A673 (cell line): ENCODE measurements at regions not wholly inside any gene's neighbourhood (a gene's known extent, or its start where the extent isn't known, plus 50 kb on each side); places are given as distances from the start of the nearest gene placed in this dataset.

ENCODE experiments used
- BruUV-seq: library from RNA; stranded (reverse); fragments of 400-500 nt; replicated peaks from 2 replicates; lab custom pipeline; 2021; lab: Mats Ljungman, UMichigan
- CTCF ChIA-PET: fragments of 300-600 bp; sonication (Branson Sonifier 250); formaldehyde crosslinking; loops from one replicate; lab custom pipeline; 2022; ENCODE audit warnings: antibody characterized with exemption; lab: Charles Lee
- POLR2A ChIA-PET: fragments of 300-600 bp; sonication (Branson Sonifier 250); formaldehyde crosslinking; loops from one replicate; lab custom pipeline; 2022; ENCODE audit warnings: antibody characterized with exemption; ENCODE audit not compliant: low non-redundant PET; lab: Charles Lee
- DNase-seq: peaks from one replicate; pipeline ENCODE4 v3.0.0-alpha.2; 2015; ENCODE audit warnings: low spot score
- H3K27ac ChIP-seq: fragments of 200-600 bp; sonication (generic); 2 replicates; pipeline ENCODE4 v1.5.1; 2016; ENCODE audit warnings: mixed run types, low read depth, mild to moderate bottlenecking, mixed read lengths, antibody characterized with exemption, low read length; ENCODE audit not compliant: poor library complexity, severe bottlenecking
- H3K27me3 ChIP-seq: fragments of 200-600 bp; sonication (generic); replicated peaks from 2 replicates; pipeline ENCODE4 v1.6.1; 2017; ENCODE audit warnings: mixed run types, low read depth, mild to moderate bottlenecking, mixed read lengths, antibody characterized with exemption, low read length; ENCODE audit not compliant: insufficient read depth, poor library complexity
- H3K36me3 ChIP-seq: fragments of 200-600 bp; sonication (generic); 2 replicates; pipeline ENCODE4 v1.6.1; 2016; ENCODE audit warnings: mixed run types, mild to moderate bottlenecking, mixed read lengths, antibody characterized with exemption, low read length; ENCODE audit not compliant: insufficient read depth, poor library complexity, severe bottlenecking
- H3K4me1 ChIP-seq: fragments of 200-600 bp; sonication (generic); 2 replicates; pipeline ENCODE4 v1.6.1; 2017; ENCODE audit warnings: mixed run types, mild to moderate bottlenecking, mixed read lengths, antibody characterized with exemption, low read length; ENCODE audit not compliant: insufficient read depth, poor library complexity, severe bottlenecking
- H3K4me3 ChIP-seq: fragments of 200-600 bp; sonication (generic); 2 replicates; pipeline ENCODE4 v1.5.1; 2016; ENCODE audit warnings: low read depth, mixed run types, mild to moderate bottlenecking, mixed read lengths, low read length; ENCODE audit not compliant: poor library complexity, severe bottlenecking
- H3K9me3 ChIP-seq: fragments of 200-600 bp; sonication (generic); 2 replicates; pipeline ENCODE4 v1.6.1; 2016; ENCODE audit warnings: mixed run types, low read depth, mild to moderate bottlenecking, mixed read lengths, antibody characterized with exemption, low read length; ENCODE audit not compliant: poor library complexity, severe bottlenecking
- EZH2 ChIP-seq: fragments of 200-600 bp; sonication (generic); IDR thresholded peaks from 2 replicates; pipeline ENCODE4 v1.6.1; 2017; ENCODE audit warnings: borderline replicate concordance, low read depth, mild to moderate bottlenecking, mixed read lengths, antibody characterized with exemption, low read length; ENCODE audit not compliant: poor library complexity, severe bottlenecking
- intact Hi-C: fragments of 100-400 bp; cut with micrococcal nuclease; formaldehyde crosslinking; loops from one replicate; pipeline ENCODE4 v1.10.0; 2022; ENCODE audit not compliant: unreplicated experiment
- TF ChIP-seq, protein P1 (sequence below): fragments of 300-800, 200-600 bp; sonication (generic); conservative IDR thresholded peaks from 2 replicates; pipeline ENCODE4 v1.5.1; 2017; ENCODE audit warnings: low read depth, mild to moderate bottlenecking, antibody characterized with exemption, low read length, moderate library complexity, mixed read lengths

DNA sequence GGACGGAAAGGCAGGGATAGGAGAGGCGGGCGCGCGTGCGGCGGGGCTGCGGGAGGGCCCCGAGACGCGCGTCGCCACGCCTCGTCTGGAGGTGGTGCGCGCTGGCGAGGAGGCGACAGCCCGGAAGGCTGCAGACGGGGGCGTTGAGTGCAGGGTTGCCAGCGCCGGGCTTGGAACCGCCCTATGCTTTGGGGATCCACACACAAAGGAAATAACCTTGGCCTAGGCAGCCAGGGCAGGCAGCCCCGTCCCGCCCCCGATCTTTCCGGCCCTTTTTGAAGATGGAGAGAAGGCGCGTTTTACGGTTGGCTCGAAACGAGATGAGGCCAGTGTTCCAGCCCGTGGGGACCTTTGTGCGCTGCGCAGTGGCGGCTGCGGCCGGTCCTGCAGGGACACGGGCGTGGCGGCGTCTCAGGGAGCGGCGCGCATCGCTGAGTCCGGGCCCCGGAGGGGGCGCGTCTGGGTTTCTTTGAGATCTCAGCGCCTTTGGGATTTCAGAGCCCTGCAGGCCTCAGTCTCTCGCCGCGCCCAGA lies 50.8 kb upstream of the TRIM2 start:
- Histone ChIP-seq H3K4me3 (peak overlapping the region; percentile 58), H3K36me3 (no peaks in the 10 kb centered on the region), H3K27me3 (no peaks in the 10 kb centered on the region), H3K27ac (peak overlapping the region; percentile 69), H3K9me3 (no peaks in the 10 kb centered on the region), H3K4me1 (peaks cover 37% of the 10 kb centered on the region)
- DNase-seq, result peak; percentile 88
- BruUV-seq, result no TSS peak
- intact Hi-C loops, result loop anchor here (5.0 kb wide), 2 partner anchors 49 to 79 kb away; partner anchors contain the start of gene TRIM2
- ChIA-PET POLR2A (no interaction called here), CTCF (interaction anchor here (0.7 to 1.5 kb wide), 2 partner anchors 10 to 74 kb away, joined by 4 to 7 read pairs; no protein-coding TSS in a partner anchor)
- TF ChIP-seq, protein P1, sequence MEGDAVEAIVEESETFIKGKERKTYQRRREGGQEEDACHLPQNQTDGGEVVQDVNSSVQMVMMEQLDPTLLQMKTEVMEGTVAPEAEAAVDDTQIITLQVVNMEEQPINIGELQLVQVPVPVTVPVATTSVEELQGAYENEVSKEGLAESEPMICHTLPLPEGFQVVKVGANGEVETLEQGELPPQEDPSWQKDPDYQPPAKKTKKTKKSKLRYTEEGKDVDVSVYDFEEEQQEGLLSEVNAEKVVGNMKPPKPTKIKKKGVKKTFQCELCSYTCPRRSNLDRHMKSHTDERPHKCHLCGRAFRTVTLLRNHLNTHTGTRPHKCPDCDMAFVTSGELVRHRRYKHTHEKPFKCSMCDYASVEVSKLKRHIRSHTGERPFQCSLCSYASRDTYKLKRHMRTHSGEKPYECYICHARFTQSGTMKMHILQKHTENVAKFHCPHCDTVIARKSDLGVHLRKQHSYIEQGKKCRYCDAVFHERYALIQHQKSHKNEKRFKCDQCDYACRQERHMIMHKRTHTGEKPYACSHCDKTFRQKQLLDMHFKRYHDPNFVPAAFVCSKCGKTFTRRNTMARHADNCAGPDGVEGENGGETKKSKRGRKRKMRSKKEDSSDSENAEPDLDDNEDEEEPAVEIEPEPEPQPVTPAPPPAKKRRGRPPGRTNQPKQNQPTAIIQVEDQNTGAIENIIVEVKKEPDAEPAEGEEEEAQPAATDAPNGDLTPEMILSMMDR, result no peak
- TF ChIP-seq EZH2, result no peak

DNA sequence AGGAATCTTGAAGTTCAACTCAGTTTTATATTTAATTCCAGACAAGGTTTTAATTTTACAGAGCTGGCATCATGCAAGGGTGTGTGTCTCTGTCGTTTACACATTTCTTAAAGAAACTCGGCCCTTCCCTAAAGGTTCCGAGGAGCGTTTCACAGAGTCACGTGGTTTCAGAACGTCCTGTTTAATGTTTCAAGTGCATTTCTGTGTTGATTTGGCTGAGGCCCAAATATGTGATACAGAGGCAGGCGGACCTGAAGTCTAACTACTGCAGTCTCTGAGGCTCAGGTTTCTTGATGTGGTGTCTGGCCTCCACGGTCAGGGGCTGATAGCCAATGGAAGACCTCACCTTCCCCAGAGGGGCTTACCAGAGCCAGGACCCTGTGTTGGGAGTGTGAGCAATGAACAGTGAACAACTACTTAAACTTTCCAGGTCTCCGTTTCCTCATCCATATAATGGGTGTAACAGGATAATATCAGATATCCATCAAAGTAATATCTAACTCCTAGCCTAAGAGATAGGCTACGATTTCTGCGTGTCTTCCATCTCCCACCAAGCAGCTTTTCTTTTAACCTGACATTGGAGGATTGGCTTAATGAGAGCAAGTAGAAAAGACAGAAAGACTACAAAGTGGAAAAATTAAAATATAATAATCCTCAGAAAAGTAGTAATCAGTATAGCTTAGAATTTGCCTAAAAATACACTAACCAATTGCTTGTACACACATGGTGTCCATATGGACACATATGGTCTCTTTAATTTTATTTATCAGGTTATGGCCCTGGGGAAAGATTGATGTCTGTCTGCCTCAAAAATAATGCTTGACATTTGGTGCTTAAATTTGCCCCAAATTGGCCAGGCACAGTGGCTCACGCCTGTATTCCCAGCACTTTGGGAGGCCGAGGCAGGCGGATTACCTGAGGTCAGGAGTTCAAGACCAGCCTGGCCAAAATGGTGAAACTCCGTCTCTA lies 50.0 kb upstream of the TRIM2 start:
- H3K27ac ChIP-seq, result peak overlapping the region; percentile 69
- no TSS peak for BruUV-seq
- intact Hi-C loops, result loop anchor here (5.0 kb wide), 2 partner anchors 48 to 78 kb away; partner anchors contain the start of gene TRIM2
- H3K9me3 ChIP-seq, result no peaks in the 10 kb centered on the region
- no peaks in the 10 kb centered on the region for H3K36me3 ChIP-seq
- ChIA-PET POLR2A (interaction anchor here (0.7 kb wide), 1 partner anchor 1288 kb away, joined by 4 read pairs; no protein-coding TSS in a partner anchor), CTCF (no interaction called here)
- peak; percentile 79 for DNase-seq
- peak overlapping the region; percentile 58 for H3K4me3 ChIP-seq
- no peak for TF ChIP-seq EZH2
- TF ChIP-seq, protein P1, result no peak
- no peaks in the 10 kb centered on the region for H3K27me3 ChIP-seq
- H3K4me1 ChIP-seq, result peaks cover 39% of the 10 kb centered on the region
